CD4-positive, alpha-beta T cell treated with Interleukin-15 for 1 hour (primary cell): ENCODE measurements at regions not wholly inside any gene's neighbourhood (a gene's known extent, or its start where the extent isn't known, plus 50 kb on each side); places are given as distances from the start of the nearest gene placed in this dataset.

ENCODE experiments used
- DNase-seq: peaks from one replicate; pipeline ENCODE4 v3.0.0-alpha.2; 2020

- no peak for DNase-seq
These were observed 466.1 kb downstream of the C4orf33 start for GRCh38 chr4:129561886-129562671.

GRCh38 chr4:129565214-129565613, 469.3 kb downstream of the C4orf33 start:
- DNase-seq, result no peak

- no peak for DNase-seq
These were observed 474.4 kb downstream of the C4orf33 start for GRCh38 chr4:129570326-129570725.

- DNase-seq, result no peak
These were observed 482.4 kb downstream of the C4orf33 start for GRCh38 chr4:129578336-129578735.

GRCh38 chr4:129581305-129581704, 485.4 kb downstream of the C4orf33 start:
- DNase-seq, result no peak

- no peak for DNase-seq
These were observed 487.9 kb downstream of the C4orf33 start for GRCh38 chr4:129583868-129584267.

- no peak for DNase-seq
These were observed 502.6 kb downstream of the C4orf33 start for GRCh38 chr4:129598582-129598981.

- no peak for DNase-seq
These were observed 504.9 kb downstream of the C4orf33 start for GRCh38 chr4:129600898-129601297.

- no peak for DNase-seq
These were observed 506.5 kb downstream of the C4orf33 start for GRCh38 chr4:129602447-129602846.

- no peak for DNase-seq
These were observed 507.4 kb downstream of the C4orf33 start for GRCh38 chr4:129603241-129603931.

- DNase-seq, result no peak
These were observed 508.8 kb downstream of the C4orf33 start for GRCh38 chr4:129604632-129605255.

- DNase-seq, result no peak
These were observed 518.7 kb downstream of the C4orf33 start for GRCh38 chr4:129614611-129615010.

- DNase-seq, result no peak
These were observed 526.6 kb downstream of the C4orf33 start for GRCh38 chr4:129622566-129622965.

- DNase-seq, result no peak
These were observed 527.4 kb downstream of the C4orf33 start for GRCh38 chr4:129623233-129623875.

GRCh38 chr4:129641179-129641578, 545.2 kb downstream of the C4orf33 start:
- peak; percentile 21 for DNase-seq

- DNase-seq, result no peak
These were observed 549.5 kb downstream of the C4orf33 start for GRCh38 chr4:129645461-129645860.

GRCh38 chr4:129668092-129668491, 572.1 kb downstream of the C4orf33 start:
- DNase-seq, result no peak

- DNase-seq, result no peak
These were observed 577.0 kb downstream of the C4orf33 start for GRCh38 chr4:129672941-129673340.

- DNase-seq, result no peak
These were observed 579.1 kb downstream of the C4orf33 start for GRCh38 chr4:129675036-129675435.

GRCh38 chr4:129676934-129677333, 581.0 kb downstream of the C4orf33 start:
- no peak for DNase-seq

- no peak for DNase-seq
These were observed 586.6 kb downstream of the C4orf33 start for GRCh38 chr4:129682586-129682985.

- DNase-seq, result no peak
These were observed 612.0 kb downstream of the C4orf33 start for GRCh38 chr4:129707949-129708348.

- no peak for DNase-seq
These were observed 612.8 kb downstream of the C4orf33 start for GRCh38 chr4:129708784-129709183.
